ENCODE measurements at regions not wholly inside any gene's neighbourhood (a gene's known extent, or its start where the extent isn't known, plus 50 kb on each side); places are given as distances from the start of the nearest gene placed in this dataset.

GRCh38 chr20:7379621-7380220 lies 560.5 kb downstream of the HAO1 start:
- H3K27me3 ChIP-seq: no peaks in the 10 kb centered on the region
- no peak overlapping the region for H3K27ac ChIP-seq
- H3K4me1 ChIP-seq: no peaks in the 10 kb centered on the region
- H3K9me3 ChIP-seq: no peaks in the 10 kb centered on the region
- no peaks in the 10 kb centered on the region for H3K36me3 ChIP-seq
- intact Hi-C loops (cut with DNase I): no loop called here
- WGBS, 2 donors: 70 to 93% methylated on average over 8 of the region's 8 CpGs
- TF ChIP-seq CTCF (IDR thresholded peaks at IDR 0.05): no peak
- H3K4me3 ChIP-seq (replicated peaks in 1 of 3): no peak overlapping the region
- no peak for DNase-seq

- no peak overlapping the region for H3K27ac ChIP-seq
- H3K4me1 ChIP-seq: no peaks in the 10 kb centered on the region
- intact Hi-C loops (cut with DNase I): no loop called here
- DNase-seq: no peak
- TF ChIP-seq POLR2A (IDR thresholded peaks at IDR 0.05) (no peak), CTCF (IDR thresholded peaks at IDR 0.05) (no peak)
- H3K9me3 ChIP-seq: no peaks in the 10 kb centered on the region
- no peak overlapping the region for H3K4me3 ChIP-seq (replicated peaks in 1 of 3)
- no peaks in the 10 kb centered on the region for H3K27me3 ChIP-seq
- no peaks in the 10 kb centered on the region for H3K36me3 ChIP-seq
Observed at GRCh38 chr20:7383216-7383615, 557.0 kb downstream of the HAO1 start.

- no peaks in the 10 kb centered on the region for H3K4me1 ChIP-seq
- H3K36me3 ChIP-seq: no peaks in the 10 kb centered on the region
- intact Hi-C loops (cut with DNase I): no loop called here
- H3K9me3 ChIP-seq: no peaks in the 10 kb centered on the region
- no peak overlapping the region for H3K27ac ChIP-seq
- no peak for TF ChIP-seq CTCF (IDR thresholded peaks at IDR 0.05)
- no peak for TF ChIP-seq POLR2A (IDR thresholded peaks at IDR 0.05)
- no peaks in the 10 kb centered on the region for H3K27me3 ChIP-seq
- DNase-seq: no peak
- 86 to 90% methylated on average over 3 of the region's 3 CpGs for WGBS, 2 donors
- no peak overlapping the region for H3K4me3 ChIP-seq (replicated peaks in 1 of 3)
Observed at GRCh38 chr20:7387638-7388193, 552.5 kb downstream of the HAO1 start.

GRCh38 chr20:7389216-7389615 lies 551.0 kb downstream of the HAO1 start:
- intact Hi-C loops (cut with DNase I): no loop called here
- no peaks in the 10 kb centered on the region for H3K36me3 ChIP-seq
- TF ChIP-seq CTCF (IDR thresholded peaks at IDR 0.05): no peak
- no peak for TF ChIP-seq POLR2A (IDR thresholded peaks at IDR 0.05)
- no peak overlapping the region for H3K27ac ChIP-seq
- H3K9me3 ChIP-seq: no peaks in the 10 kb centered on the region
- DNase-seq: no peak
- H3K27me3 ChIP-seq: no peaks in the 10 kb centered on the region
- H3K4me3 ChIP-seq (replicated peaks in 1 of 3): no peak overlapping the region
- H3K4me1 ChIP-seq: no peaks in the 10 kb centered on the region

GRCh38 chr20:7392542-7393206 lies 547.6 kb downstream of the HAO1 start:
- no peak overlapping the region for H3K4me3 ChIP-seq (replicated peaks in 1 of 3)
- no peak for DNase-seq
- intact Hi-C loops (cut with DNase I): no loop called here
- no peaks in the 10 kb centered on the region for H3K9me3 ChIP-seq
- H3K27me3 ChIP-seq: no peaks in the 10 kb centered on the region
- no peak overlapping the region for H3K27ac ChIP-seq
- WGBS, 2 donors: 82% methylated on average over 4 of the region's 4 CpGs
- no peaks in the 10 kb centered on the region for H3K4me1 ChIP-seq
- no peak for TF ChIP-seq POLR2A (IDR thresholded peaks at IDR 0.05)
- no peak for TF ChIP-seq CTCF (IDR thresholded peaks at IDR 0.05)
- H3K36me3 ChIP-seq: no peaks in the 10 kb centered on the region
